Stimulated activated CD4-positive, alpha-beta T cell treated with anti-CD3 and anti-CD28 coated beads, Interleukin-15, amount 100 ng/mL, for 1 hour (primary cell): ENCODE measurements at regions not wholly inside any gene's neighbourhood (a gene's known extent, or its start where the extent isn't known, plus 50 kb on each side); places are given as distances from the start of the nearest gene placed in this dataset.

Source experiments
- DNase-seq, 2 donors: peaks; one replicate each; pipeline ENCODE4 v3.0.0-alpha.2; 2020; ENCODE audit warnings: low read depth in 1 of 2, low spot score in 1 of 2

- no peak for DNase-seq
Measured at GRCh38 chr2:172323861-172324597, 103.4 kb upstream of the ITGA6 start.

GRCh38 chr2:172326211-172326509 lies 101.2 kb upstream of the ITGA6 start:
- no peak for DNase-seq

GRCh38 chr2:172328103-172328841 lies 99.1 kb upstream of the ITGA6 start:
- DNase-seq, result no peak

- DNase-seq, result no peak
Measured at GRCh38 chr2:172329416-172329773, 98.0 kb upstream of the ITGA6 start.

GRCh38 chr2:172329774-172330671 lies 97.4 kb upstream of the ITGA6 start:
- no peak for DNase-seq

- no peak for DNase-seq
Measured at GRCh38 chr2:172332507-172332906, 94.9 kb upstream of the ITGA6 start.

GRCh38 chr2:172333235-172333977 lies 94.0 kb upstream of the ITGA6 start:
- DNase-seq, result no peak

- no peak for DNase-seq
Measured at GRCh38 chr2:172333978-172334330, 93.4 kb upstream of the ITGA6 start.

GRCh38 chr2:172334988-172335387 lies 92.4 kb upstream of the ITGA6 start:
- no peak for DNase-seq

- DNase-seq, result no peak
Measured at GRCh38 chr2:172335736-172336135, 91.7 kb upstream of the ITGA6 start.

GRCh38 chr2:172336681-172337080 lies 90.7 kb upstream of the ITGA6 start:
- no peak for DNase-seq

- no peak for DNase-seq
Measured at GRCh38 chr2:172339371-172340010, 87.9 kb upstream of the ITGA6 start.

GRCh38 chr2:172340394-172340793 lies 87.0 kb upstream of the ITGA6 start:
- DNase-seq, result no peak

GRCh38 chr2:172342078-172342477 lies 85.3 kb upstream of the ITGA6 start:
- no peak for DNase-seq

GRCh38 chr2:172342611-172343010 lies 84.8 kb upstream of the ITGA6 start:
- DNase-seq, result no peak

- no peak for DNase-seq
Measured at GRCh38 chr2:172344159-172344558, 83.2 kb upstream of the ITGA6 start.

GRCh38 chr2:172345956-172346555 lies 81.3 kb upstream of the ITGA6 start:
- no peak for DNase-seq

- no peak for DNase-seq
Measured at GRCh38 chr2:172348555-172349288, 78.7 kb upstream of the ITGA6 start.

GRCh38 chr2:172350839-172351479 lies 76.4 kb upstream of the ITGA6 start:
- no peak for DNase-seq
